ENCODE measurements at regions not wholly inside any gene's neighbourhood (a gene's known extent, or its start where the extent isn't known, plus 50 kb on each side); places are given as distances from the start of the nearest gene placed in this dataset.

- no peak for TF ChIP-seq CTCF (IDR thresholded peaks at IDR 0.05)
- no peak for TF ChIP-seq POLR2A (IDR thresholded peaks at IDR 0.05)
Measured at GRCh38 chr1:185479796-185480195, 162.8 kb upstream of the IVNS1ABP start.
